Esophagus squamous epithelium (tissue), 4 donors: ENCODE measurements at regions not wholly inside any gene's neighbourhood (a gene's known extent, or its start where the extent isn't known, plus 50 kb on each side); places are given as distances from the start of the nearest gene placed in this dataset.

ENCODE experiments used
- CTCF ChIP-seq, 6 experiments: fragments of 450-650 bp in 4 of 6; fragments of 200-600 bp in 2 of 6; sonication (generic) in 2 of 6; IDR thresholded peaks; one replicate each; pipeline ENCODE4 v1.5.1; 2016 to 2019; ENCODE audit warnings: antibody characterized with exemption in 6 of 6, mild to moderate bottlenecking in 4 of 6, moderate library complexity in 4 of 6
- POLR2A ChIP-seq, 4 donors: fragments of 450-650 bp; IDR thresholded peaks; one replicate each; pipeline ENCODE4 v1.6.1; 2017; ENCODE audit warnings: antibody characterized with exemption in 4 of 4, mild to moderate bottlenecking in 4 of 4, moderate library complexity in 3 of 4

GRCh38 chr4:106687026-106687425 lies 318.4 kb upstream of the GIMD1 start:
- TF ChIP-seq CTCF (IDR thresholded peaks at IDR 0.05) (no peak), POLR2A (IDR thresholded peaks at IDR 0.05) (no peak)
